Loucy (cell line): ENCODE measurements at regions not wholly inside any gene's neighbourhood (a gene's known extent, or its start where the extent isn't known, plus 50 kb on each side); places are given as distances from the start of the nearest gene placed in this dataset.

ENCODE experiments used
- H2AFZ ChIP-seq: fragments of 200-600 bp; sonication (generic); 2 replicates; pipeline ENCODE4 v1.6.0; 2016; ENCODE audit warnings: antibody characterized with exemption, mild to moderate bottlenecking, low read length, moderate library complexity
- H3F3A ChIP-seq: fragments of 200-600 bp; 2 replicates; pipeline ENCODE4 v1.6.0; 2016; ENCODE audit warnings: antibody characterized with exemption, low read depth, mild to moderate bottlenecking
- H3K27me3 ChIP-seq: fragments of 200-600 bp; sonication (generic); 2 replicates; pipeline ENCODE4 v1.6.1; 2014; ENCODE audit warnings: low read length, mild to moderate bottlenecking; ENCODE audit not compliant: insufficient read depth, poor library complexity, severe bottlenecking
- H3K36me3 ChIP-seq: fragments of 200-600 bp; sonication (generic); 2 replicates; pipeline ENCODE4 v1.6.1; 2016; ENCODE audit warnings: low read length; ENCODE audit not compliant: insufficient read depth
- H3K4me1 ChIP-seq: fragments of 200-600 bp; sonication (generic); 2 replicates; pipeline ENCODE4 v1.5.1; 2014; ENCODE audit warnings: low read length, mild to moderate bottlenecking; ENCODE audit not compliant: insufficient read depth, poor library complexity, severe bottlenecking
- H3K4me2 ChIP-seq: fragments of 200-600 bp; sonication (generic); 2 replicates; pipeline ENCODE4 v1.6.0; 2014; ENCODE audit warnings: antibody characterized with exemption, low read length, low read depth, mild to moderate bottlenecking; ENCODE audit not compliant: poor library complexity, severe bottlenecking
- H3K4me3 ChIP-seq: fragments of 200-600 bp; sonication (generic); 2 replicates; pipeline ENCODE4 v1.5.1; 2014; ENCODE audit warnings: low read length, mild to moderate bottlenecking, mixed read lengths; ENCODE audit not compliant: poor library complexity, severe bottlenecking
- H3K79me2 ChIP-seq: fragments of 200-600 bp; sonication (generic); 2 replicates; pipeline ENCODE4 v1.6.1; 2014; ENCODE audit warnings: low read length; ENCODE audit not compliant: insufficient read depth
- H3K9ac ChIP-seq: fragments of 200-600 bp; sonication (generic); 2 replicates; pipeline ENCODE4 v1.6.0; 2014; ENCODE audit warnings: mild to moderate bottlenecking, low read depth, low read length, moderate library complexity; ENCODE audit not compliant: poor library complexity, severe bottlenecking
- H3K9me2 ChIP-seq: fragments of 200-600 bp; sonication (generic); replicated peaks from 2 replicates; pipeline ENCODE4 v1.6.1; 2016; ENCODE audit warnings: low read depth, low read length, mixed read lengths
- H3K9me3 ChIP-seq: fragments of 200-600 bp; sonication (generic); 2 replicates; pipeline ENCODE4 v1.6.1; 2014; ENCODE audit warnings: mild to moderate bottlenecking, antibody characterized with exemption, low read length, low read depth; ENCODE audit not compliant: insufficient read depth
- H4K20me1 ChIP-seq: fragments of 200-600 bp; sonication (generic); 2 replicates; pipeline ENCODE4 v1.6.0; 2014; ENCODE audit warnings: antibody characterized with exemption, low read length, mild to moderate bottlenecking; ENCODE audit not compliant: insufficient read depth, poor library complexity, severe bottlenecking
- CTCF ChIP-seq: fragments of 200-600 bp; sonication (generic); conservative IDR thresholded peaks from 2 replicates; pipeline ENCODE4 v1.5.1; 2014; ENCODE audit warnings: mild to moderate bottlenecking, antibody characterized with exemption, low read length
- EZH2phosphoT487 ChIP-seq: fragments of 200-600 bp; IDR thresholded peaks from 2 replicates; pipeline ENCODE4 v1.6.1; 2018; ENCODE audit warnings: antibody characterized with exemption, mild to moderate bottlenecking, moderate library complexity, borderline replicate concordance

- Histone ChIP-seq H3K4me2 (no peak overlapping the region), H3K9me3 (no peaks in the 10 kb centered on the region), H3K27me3 (no peaks in the 10 kb centered on the region), H3K9ac (no peak overlapping the region), H3K36me3 (no peaks in the 10 kb centered on the region), H3K4me1 (no peaks in the 10 kb centered on the region), H3K9me2 (no peaks in the 10 kb centered on the region), H4K20me1 (no peaks in the 10 kb centered on the region), H2AFZ (no peak overlapping the region), H3F3A (no peaks in the 10 kb centered on the region), H3K4me3 (no peak overlapping the region), H3K79me2 (no peaks in the 10 kb centered on the region)
- TF ChIP-seq CTCF (no peak), EZH2phosphoT487 (no peak)
These were observed 1160.9 kb upstream of the PCDH9 start for GRCh38 chr13:68390987-68391386.

- no peaks in the 10 kb centered on the region for H3K79me2 ChIP-seq
- no peak overlapping the region for H3K4me2 ChIP-seq
- no peaks in the 10 kb centered on the region for H3K27me3 ChIP-seq
- H3F3A ChIP-seq, result no peaks in the 10 kb centered on the region
- no peak overlapping the region for H3K4me3 ChIP-seq
- no peaks in the 10 kb centered on the region for H4K20me1 ChIP-seq
- H3K9me3 ChIP-seq, result no peaks in the 10 kb centered on the region
- no peaks in the 10 kb centered on the region for H3K9me2 ChIP-seq
- TF ChIP-seq CTCF (no peak), EZH2phosphoT487 (no peak)
- no peaks in the 10 kb centered on the region for H3K36me3 ChIP-seq
- no peaks in the 10 kb centered on the region for H3K4me1 ChIP-seq
- no peak overlapping the region for H3K9ac ChIP-seq
- no peak overlapping the region for H2AFZ ChIP-seq
These were observed 1156.7 kb upstream of the PCDH9 start for GRCh38 chr13:68386808-68387207.

DNA sequence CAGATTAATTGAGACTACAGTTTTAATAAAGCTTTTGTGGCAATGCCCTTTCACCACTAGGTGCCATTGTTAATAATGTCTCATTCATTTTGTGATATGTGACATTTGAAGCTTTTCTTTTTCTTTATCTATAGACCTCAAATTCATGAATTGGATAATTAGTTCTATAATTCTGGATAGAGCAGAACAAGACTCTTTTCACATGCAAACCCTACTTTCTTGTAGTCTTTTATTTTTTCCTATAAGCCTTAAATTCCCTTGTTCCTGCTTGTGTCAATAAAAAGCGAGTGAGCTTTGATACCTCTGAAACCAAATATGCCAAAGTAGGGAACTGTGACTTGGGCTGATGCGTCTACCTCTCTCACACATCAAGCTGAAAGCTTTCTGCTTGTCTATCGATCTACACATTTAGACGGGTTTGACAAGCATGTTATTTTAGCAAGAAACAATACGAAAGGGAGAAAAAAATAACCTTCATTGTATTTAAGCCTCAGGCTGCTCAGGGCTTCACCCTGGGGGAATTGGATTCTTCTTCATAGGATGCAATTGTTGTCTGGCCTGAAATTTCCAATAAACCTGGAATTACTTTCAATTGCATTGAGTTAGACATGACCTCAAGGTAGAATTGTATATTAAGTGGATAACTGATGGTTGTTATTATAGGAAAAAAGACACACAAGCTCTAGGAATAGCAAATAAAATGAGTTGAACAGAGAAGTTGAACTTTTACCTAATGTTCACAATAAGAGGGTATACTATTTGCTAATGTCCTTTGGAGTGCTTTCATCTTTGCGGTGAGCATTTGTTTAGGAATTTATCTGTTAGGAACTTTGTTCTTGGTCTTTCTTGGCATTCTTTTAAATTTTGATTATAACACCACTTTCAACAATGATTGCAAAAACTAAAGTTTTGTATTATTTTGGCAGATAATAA lies 1150.2 kb upstream of the PCDH9 start:
- Histone ChIP-seq H3K36me3 (no peaks in the 10 kb centered on the region), H3K27me3 (no peaks in the 10 kb centered on the region), H3K4me1 (no peaks in the 10 kb centered on the region), H2AFZ (no peak overlapping the region), H3F3A (no peaks in the 10 kb centered on the region), H3K4me2 (no peak overlapping the region), H4K20me1 (no peaks in the 10 kb centered on the region), H3K4me3 (no peak overlapping the region), H3K9me3 (no peaks in the 10 kb centered on the region), H3K79me2 (no peaks in the 10 kb centered on the region), H3K9ac (no peak overlapping the region), H3K9me2 (no peaks in the 10 kb centered on the region)
- TF ChIP-seq CTCF (no peak), EZH2phosphoT487 (no peak)
